Endothelial cell of umbilical vein (primary cell): ENCODE measurements at regions not wholly inside any gene's neighbourhood (a gene's known extent, or its start where the extent isn't known, plus 50 kb on each side); places are given as distances from the start of the nearest gene placed in this dataset.

Experiments used
- BruUV-seq: library from RNA; stranded (reverse); fragments of 400-500 nt; replicated peaks from 2 replicates; lab custom pipeline; 2021; lab: Mats Ljungman, UMichigan
- CTCF ChIA-PET: fragments of 300-600, 350-600 bp; sonication (Branson Sonifier 250); formaldehyde crosslinking; loops from one replicate; lab custom pipeline; 2021; ENCODE audit warnings: antibody characterized with exemption, inconsistent platforms; lab: Charles Lee
- POLR2A ChIA-PET: fragments of 300-600, 350-600 bp; sonication (Branson Sonifier 250); formaldehyde crosslinking; loops from one replicate; lab custom pipeline; 2021; ENCODE audit warnings: antibody characterized with exemption, inconsistent platforms; lab: Charles Lee
- DNase-seq: peaks from one replicate; pipeline ENCODE4 v3.0.0-alpha.2; 2011; ENCODE audit warnings: low read depth, low spot score
- FAIRE-seq: peaks from 2 replicates; lab custom pipeline; 2011; peaks lifted over from hg19 to GRCh38; lab: Jason Lieb, UNC
- H2AFZ ChIP-seq: 2 replicates; pipeline ENCODE4 v1.6.0; 2012; ENCODE audit warnings: low read depth, low read length, control low read depth, inconsistent platforms
- H3K27ac ChIP-seq: 2 replicates; pipeline ENCODE4 v1.5.1; 2011; ENCODE audit warnings: low read depth, mild to moderate bottlenecking, control low read depth, low read length, moderate library complexity; ENCODE audit not compliant: insufficient read depth
- H3K27me3 ChIP-seq, 2 experiments: 2 replicates each; pipeline versions ENCODE4 v1.6.0 to v1.6.1; 2011; ENCODE audit warnings: low read length in 2 of 2, mixed read lengths in 1 of 2; ENCODE audit not compliant: control insufficient read depth in 2 of 2, insufficient read depth in 2 of 2
- H3K36me3 ChIP-seq, 2 experiments: 2 replicates in 1 of 2; 3 replicates in 1 of 2; pipeline ENCODE4 v1.5.1; 2011; ENCODE audit warnings: low read length in 2 of 2, mild to moderate bottlenecking in 1 of 2, moderate library complexity in 1 of 2; ENCODE audit not compliant: control insufficient read depth in 2 of 2, insufficient read depth in 2 of 2; ENCODE audit errors: extremely low read depth in 1 of 2
- H3K4me1 ChIP-seq: 3 replicates; pipeline ENCODE4 v1.5.1; 2011; ENCODE audit warnings: mild to moderate bottlenecking, low read length; ENCODE audit not compliant: control insufficient read depth, insufficient read depth; ENCODE audit errors: extremely low read depth
- H3K4me2 ChIP-seq: 2 replicates; pipeline ENCODE4 v1.6.1; 2011; ENCODE audit warnings: low read length, control low read depth, mixed read lengths; ENCODE audit not compliant: insufficient read depth
- H3K4me3 ChIP-seq, 3 experiments: fragments of 200-600 bp in 1 of 3; sonication (generic), shearing (Covaris generic) in 1 of 3; replicated peaks in 1 of 3; 2 replicates each; pipeline ENCODE4 v1.5.1; 2011 to 2016; ENCODE audit warnings: control low read depth in 3 of 3, low read length in 3 of 3, mild to moderate bottlenecking in 2 of 3, inconsistent platforms in 1 of 3, low read depth in 1 of 3, moderate library complexity in 1 of 3; ENCODE audit not compliant: insufficient read depth in 1 of 3
- H3K79me2 ChIP-seq: 2 replicates; pipeline ENCODE4 v1.6.0; 2012; ENCODE audit warnings: low read length, inconsistent platforms; ENCODE audit not compliant: control insufficient read depth, insufficient read depth
- H3K9ac ChIP-seq: replicated peaks from 2 replicates; pipeline ENCODE3; 2011; ENCODE audit warnings: low read length, control low read depth; ENCODE audit not compliant: insufficient read depth; ENCODE audit errors: extremely low read depth
- H3K9me1 ChIP-seq: replicated peaks from 3 replicates; pipeline ENCODE4 v1.6.0; 2011; ENCODE audit warnings: mild to moderate bottlenecking, low read length; ENCODE audit not compliant: control insufficient read depth, insufficient read depth; ENCODE audit errors: extremely low read depth
- H3K9me3 ChIP-seq: replicated peaks from 2 replicates; pipeline ENCODE4 v1.5.1; 2012; ENCODE audit warnings: low read length, inconsistent platforms; ENCODE audit not compliant: control insufficient read depth, insufficient read depth
- H4K20me1 ChIP-seq: replicated peaks from 2 replicates; pipeline ENCODE3; 2011; ENCODE audit warnings: mild to moderate bottlenecking, low read length; ENCODE audit not compliant: control insufficient read depth, insufficient read depth; ENCODE audit errors: extremely low read depth
- CTCF ChIP-seq, 2 donors: IDR thresholded peaks; 1 replicate in 1 of 2; 2 replicates in 1 of 2; pipeline ENCODE4 v1.5.1; 2011; ENCODE audit warnings: low read length in 2 of 2, mild to moderate bottlenecking in 2 of 2, moderate library complexity in 2 of 2, control low read depth in 1 of 2, inconsistent platforms in 1 of 2, low read depth in 1 of 2; ENCODE audit not compliant: insufficient read depth in 1 of 2; ENCODE audit errors: extremely low read depth in 1 of 2
- EZH2 ChIP-seq: IDR thresholded peaks from 2 replicates; pipeline ENCODE4 v1.6.1; 2012; ENCODE audit warnings: borderline replicate concordance, low read depth, mild to moderate bottlenecking, moderate library complexity, low read length, inconsistent platforms; ENCODE audit not compliant: severe bottlenecking
- FOS ChIP-seq: IDR thresholded peaks from 2 replicates; pipeline ENCODE4 v1.6.1; 2011; ENCODE audit warnings: mild to moderate bottlenecking, low read length, moderate library complexity, borderline replicate concordance; ENCODE audit not compliant: insufficient read depth
- GATA2 ChIP-seq: IDR thresholded peaks from 2 replicates; pipeline ENCODE4 v1.7.0; 2011; ENCODE audit warnings: low read depth, mild to moderate bottlenecking, moderate library complexity, mixed read lengths, low read length; ENCODE audit not compliant: insufficient read length, insufficient read depth
- JUN ChIP-seq: IDR thresholded peaks from 2 replicates; pipeline ENCODE4 v1.6.1; 2011; ENCODE audit warnings: borderline replicate concordance, low read depth; ENCODE audit not compliant: insufficient read length, insufficient read depth
- MAX ChIP-seq: IDR thresholded peaks from 2 replicates; pipeline ENCODE4 v1.6.1; 2011; ENCODE audit not compliant: insufficient read depth, insufficient read length
- POLR2AphosphoS5 ChIP-seq: IDR thresholded peaks from 2 replicates; pipeline ENCODE4 v1.6.1; 2012; ENCODE audit warnings: low read depth, mild to moderate bottlenecking, control low read depth, low read length, moderate library complexity; ENCODE audit not compliant: insufficient read depth
- dilution Hi-C: fragments of 300-500 bp; cut with MboI; formaldehyde crosslinking; loops from one replicate; pipeline ENCODE4 v1.15.0; 2019; ENCODE audit warnings: low sequenced_read_pairs; ENCODE audit not compliant: extremely low pct_ligation_motif_present
- intact Hi-C: fragments of 100-400 bp; cut with micrococcal nuclease; formaldehyde crosslinking; loops from one replicate; pipeline ENCODE4 v1.10.0; 2022

GRCh38 chr3:144409319-144409718 lies 437.7 kb downstream of the DIPK2A start:
- no peak for FAIRE-seq
- H2AFZ ChIP-seq: no peak overlapping the region
- intact Hi-C loops: no loop called here
- CTCF ChIA-PET: interaction anchor here (1.3 kb wide), 1 partner anchor 27 kb away, joined by 3 read pairs; no protein-coding TSS in a partner anchor
- peak; percentile 1 for DNase-seq
- no peaks in the 10 kb centered on the region for H3K27me3 ChIP-seq
- H3K9ac ChIP-seq: no peak overlapping the region
- H3K9me1 ChIP-seq: no peaks in the 10 kb centered on the region
- H3K9me3 ChIP-seq: no peaks in the 10 kb centered on the region
- dilution Hi-C loops: no loop called here
- H3K4me2 ChIP-seq: no peak overlapping the region
- no TSS peak for BruUV-seq
- H3K79me2 ChIP-seq: no peaks in the 10 kb centered on the region
- no peak overlapping the region for H3K4me3 ChIP-seq
- TF ChIP-seq CTCF (IDR thresholded peaks at IDR 0.05; ENCODE audit: extremely low read depth in 1 of 2, insufficient read depth in 1 of 2, low read depth in 1 of 2, low read length in 2 of 2) (no peak), FOS (no peak), EZH2 (no peak), MAX (no peak), GATA2 (no peak)
- no peaks in the 10 kb centered on the region for H4K20me1 ChIP-seq
- H3K36me3 ChIP-seq: no peaks in the 10 kb centered on the region
- POLR2A ChIA-PET: no interaction called here
- H3K4me1 ChIP-seq: no peaks in the 10 kb centered on the region
- no peak overlapping the region for H3K27ac ChIP-seq

DNA sequence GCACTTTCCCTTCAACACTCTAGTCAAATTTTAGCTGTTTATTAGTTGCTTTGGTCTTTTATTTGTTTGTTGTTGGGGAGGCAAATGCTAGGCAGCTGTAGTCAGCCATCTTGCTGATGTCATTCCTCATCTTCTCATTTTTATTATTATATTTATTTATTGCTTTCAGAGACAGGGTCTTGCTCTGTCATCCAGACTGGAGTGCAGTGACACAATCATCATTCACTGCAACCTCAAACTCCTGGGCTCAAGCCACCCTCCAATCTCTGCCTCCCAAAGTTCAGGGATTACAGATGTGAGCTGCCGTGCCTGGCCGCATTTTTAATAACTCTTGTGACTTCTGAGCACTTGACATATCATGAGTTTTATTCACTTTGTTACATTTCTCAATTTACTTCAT lies 441.4 kb downstream of the DIPK2A start:
- Histone ChIP-seq H2AFZ (no peak overlapping the region), H3K9ac (no peak overlapping the region), H3K4me2 (no peak overlapping the region), H4K20me1 (no peaks in the 10 kb centered on the region), H3K4me3 (no peak overlapping the region), H3K79me2 (no peaks in the 10 kb centered on the region), H3K4me1 (no peaks in the 10 kb centered on the region), H3K27ac (no peak overlapping the region), H3K9me3 (no peaks in the 10 kb centered on the region), H3K36me3 (no peaks in the 10 kb centered on the region), H3K9me1 (no peaks in the 10 kb centered on the region), H3K27me3 (no peaks in the 10 kb centered on the region)
- no TSS peak for BruUV-seq
- TF ChIP-seq FOS (no peak), GATA2 (no peak), POLR2AphosphoS5 (no peak), MAX (no peak), JUN (no peak)
- intact Hi-C loops: no loop called here
- dilution Hi-C loops: no loop called here
- ChIA-PET POLR2A (no interaction called here), CTCF (interaction anchor here (0.5 kb wide), 1 partner anchor 324 kb away, joined by 3 read pairs; no protein-coding TSS in a partner anchor)
- FAIRE-seq (no peak), DNase-seq (no peak)
